Activated CD4-positive, CD25-positive, alpha-beta regulatory T cell treated with anti-CD3 and anti-CD28 coated beads, Interleukin-2, amount 50 U/mL, for 16 hours (primary cell): ENCODE measurements at regions not wholly inside any gene's neighbourhood (a gene's known extent, or its start where the extent isn't known, plus 50 kb on each side); places are given as distances from the start of the nearest gene placed in this dataset.
"Not testable (repeated sequence)": the region's sequence is repeated elsewhere in the genome, so short reads cannot be mapped to it uniquely, and the experiment has no call there.

ENCODE experiments used
- DNase-seq: peaks from one replicate; pipeline ENCODE4 v3.0.0-alpha.2; 2020; ENCODE audit warnings: low read depth, low spot score

- no peak for DNase-seq
Observed at GRCh38 chr16:85512808-85513115, 100.4 kb upstream of the GSE1 start.

- DNase-seq, result no peak
Observed at GRCh38 chr16:85513180-85513579, 99.9 kb upstream of the GSE1 start.

- DNase-seq, result no peak
Observed at GRCh38 chr16:85513649-85514048, 99.5 kb upstream of the GSE1 start.

- DNase-seq, result no peak
Observed at GRCh38 chr16:85514295-85514597, 98.9 kb upstream of the GSE1 start.

- DNase-seq, result no peak
Observed at GRCh38 chr16:85514598-85515318, 98.4 kb upstream of the GSE1 start.

GRCh38 chr16:85515319-85515745 lies 97.8 kb upstream of the GSE1 start:
- no peak for DNase-seq

- no peak for DNase-seq
Observed at GRCh38 chr16:85515830-85516397, 97.2 kb upstream of the GSE1 start.

- no peak for DNase-seq
Observed at GRCh38 chr16:85517154-85517553, 96.0 kb upstream of the GSE1 start.

GRCh38 chr16:85517563-85518179 lies 95.5 kb upstream of the GSE1 start:
- DNase-seq, result no peak

- no peak for DNase-seq
Observed at GRCh38 chr16:85518398-85519049, 94.6 kb upstream of the GSE1 start.

- not testable (repeated sequence) for DNase-seq
Observed at GRCh38 chr16:85519050-85519440, 94.1 kb upstream of the GSE1 start.

- no peak for DNase-seq
Observed at GRCh38 chr16:85519540-85520231, 93.4 kb upstream of the GSE1 start.

- DNase-seq, result no peak
Observed at GRCh38 chr16:85520853-85521521, 92.1 kb upstream of the GSE1 start.

- DNase-seq, result no peak
Observed at GRCh38 chr16:85521552-85522307, 91.4 kb upstream of the GSE1 start.

GRCh38 chr16:85522308-85522841 lies 90.7 kb upstream of the GSE1 start:
- DNase-seq, result no peak

- no peak for DNase-seq
Observed at GRCh38 chr16:85522842-85523601, 90.1 kb upstream of the GSE1 start.

- no peak for DNase-seq
Observed at GRCh38 chr16:85523602-85524364, 89.3 kb upstream of the GSE1 start.

- no peak for DNase-seq
Observed at GRCh38 chr16:85524365-85524629, 88.8 kb upstream of the GSE1 start.

- no peak for DNase-seq
Observed at GRCh38 chr16:85524630-85525419, 88.3 kb upstream of the GSE1 start.
